WTC11 (cell line): ENCODE measurements at regions not wholly inside any gene's neighbourhood (a gene's known extent, or its start where the extent isn't known, plus 50 kb on each side); places are given as distances from the start of the nearest gene placed in this dataset.
A peak's percentile ranks its signal among the peaks of the same experiment; 100 is the strongest.

Experiments used
- ATAC-seq: fragments of 200-7000 bp; cut with Tn5 transposase; 2 replicates; pipeline ENCODE4 v1.10.0; 2021; ENCODE audit warnings: mild to moderate bottlenecking, moderate library complexity
- CTCF ChIA-PET: fragments of 300-600 bp; sonication (Branson Sonifier 250); formaldehyde crosslinking; loops from one replicate; lab custom pipeline; 2021; ENCODE audit warnings: antibody characterized with exemption; lab: Charles Lee
- POLR2A ChIA-PET: fragments of 350-600 bp; sonication (Branson Sonifier 250); formaldehyde crosslinking; loops from one replicate; lab custom pipeline; 2021; ENCODE audit warnings: antibody characterized with exemption; lab: Charles Lee
- DNase-seq: peaks from one replicate; pipeline ENCODE4 v3.0.0; 2021; ENCODE audit warnings: low spot score
- H3K27ac Mint-ChIP-seq: 2 replicates; pipeline ENCODE4 v1.8.0; 2021; ENCODE audit warnings: mixed read lengths
- H3K27me3 Mint-ChIP-seq: 2 replicates; pipeline ENCODE4 v1.8.0; 2021; ENCODE audit warnings: low read depth, mild to moderate bottlenecking, moderate library complexity, mixed read lengths
- H3K36me3 Mint-ChIP-seq: 2 replicates; pipeline ENCODE4 v1.8.0; 2021; ENCODE audit warnings: mixed read lengths
- H3K4me1 Mint-ChIP-seq: 2 replicates; pipeline ENCODE4 v1.8.0; 2022; ENCODE audit warnings: mixed read lengths
- H3K4me3 Mint-ChIP-seq: 2 replicates; pipeline ENCODE4 v1.8.0; 2021; ENCODE audit warnings: mild to moderate bottlenecking, moderate library complexity, mixed read lengths
- H3K9me3 Mint-ChIP-seq: 2 replicates; pipeline ENCODE4 v1.8.0; 2021; ENCODE audit warnings: mixed read lengths
- AFF4 ChIP-seq: sonication (generic); formaldehyde crosslinking; IDR thresholded peaks from 2 replicates; pipeline ENCODE4 v1.8.1; 2023; ENCODE audit warnings: mild to moderate bottlenecking, missing genetic modification reagents, borderline replicate concordance
- ATF3 ChIP-seq: sonication (generic); formaldehyde crosslinking; conservative IDR thresholded peaks from 2 replicates; pipeline ENCODE4 v1.8.1; 2022; ENCODE audit warnings: mild to moderate bottlenecking, missing genetic modification reagents
- CREB1 ChIP-seq: sonication (generic); formaldehyde crosslinking; IDR thresholded peaks from 2 replicates; pipeline ENCODE4 v1.8.0; 2023; ENCODE audit warnings: mild to moderate bottlenecking, missing genetic modification reagents
- CTCF ChIP-seq: fragments of 200-600 bp; IDR thresholded peaks from 2 replicates; pipeline ENCODE4 v1.8.0; 2022; ENCODE audit warnings: antibody characterized with exemption
- EMX1 ChIP-seq: fragments of 250-450 bp; sonication (Bioruptor Pico); IDR thresholded peaks from 2 replicates; pipeline ENCODE4 v1.8.0; 2021; ENCODE audit warnings: mild to moderate bottlenecking
- ESRRA ChIP-seq: sonication (generic); formaldehyde crosslinking; IDR thresholded peaks from 2 replicates; pipeline ENCODE4 v1.8.1; 2022; ENCODE audit warnings: mild to moderate bottlenecking, missing genetic modification reagents, borderline replicate concordance
- ETV6 ChIP-seq: sonication (generic); formaldehyde crosslinking; IDR thresholded peaks from 2 replicates; pipeline ENCODE4 v1.8.1; 2022; ENCODE audit warnings: mild to moderate bottlenecking, missing genetic modification reagents
- FOXP1 ChIP-seq: sonication (generic); formaldehyde crosslinking; IDR thresholded peaks from 2 replicates; pipeline ENCODE4 v1.8.0; 2022; ENCODE audit warnings: missing genetic modification reagents, mild to moderate bottlenecking, moderate library complexity, borderline replicate concordance
- FOXP4 ChIP-seq: sonication (generic); formaldehyde crosslinking; IDR thresholded peaks from 2 replicates; pipeline ENCODE4 v1.8.0; 2022; ENCODE audit warnings: mild to moderate bottlenecking, missing genetic modification reagents
- GABPB1 ChIP-seq: sonication (generic); formaldehyde crosslinking; IDR thresholded peaks from 2 replicates; pipeline ENCODE4 v1.8.1; 2023; ENCODE audit warnings: mild to moderate bottlenecking, missing genetic modification reagents
- GTF2I ChIP-seq: fragments of 250-450 bp; sonication (Bioruptor Pico); conservative IDR thresholded peaks from 2 replicates; pipeline ENCODE4 v1.4.0; 2021; ENCODE audit warnings: mild to moderate bottlenecking
- JUN ChIP-seq: sonication (generic); formaldehyde crosslinking; IDR thresholded peaks from 2 replicates; pipeline ENCODE4 v1.8.0; 2023; ENCODE audit warnings: mild to moderate bottlenecking, missing genetic modification reagents
- KAT7 ChIP-seq: sonication (generic); formaldehyde crosslinking; IDR thresholded peaks from 2 replicates; pipeline ENCODE4 v1.8.1; 2023; ENCODE audit warnings: missing genetic modification reagents, mild to moderate bottlenecking, borderline replicate concordance
- PREB ChIP-seq: sonication (generic); formaldehyde crosslinking; IDR thresholded peaks from 2 replicates; pipeline ENCODE4 v1.8.1; 2022; ENCODE audit warnings: mild to moderate bottlenecking, missing genetic modification reagents, moderate library complexity, borderline replicate concordance
- SP1 ChIP-seq: sonication (generic); formaldehyde crosslinking; conservative IDR thresholded peaks from 2 replicates; pipeline ENCODE4 v1.8.1; 2022; ENCODE audit warnings: missing genetic modification reagents
- ZBTB21 ChIP-seq: sonication (generic); formaldehyde crosslinking; IDR thresholded peaks from 2 replicates; pipeline ENCODE4 v1.8.1; 2023; ENCODE audit warnings: mild to moderate bottlenecking, missing genetic modification reagents, borderline replicate concordance
- ZNF317 ChIP-seq: sonication (generic); formaldehyde crosslinking; IDR thresholded peaks from 2 replicates; pipeline ENCODE4 v1.8.1; 2023; ENCODE audit warnings: low read depth, mild to moderate bottlenecking, moderate library complexity, missing genetic modification reagents, borderline replicate concordance

GRCh38 chr2:146642066-146642465, 1202.8 kb upstream of the ACVR2A start:
- peaks cover 62% of the 10 kb centered on the region for H3K36me3 Mint-ChIP-seq
- TF ChIP-seq KAT7 (CRISPR knock-in tag) (no peak), FOXP4 (no peak), JUN (CRISPR knock-in tag) (no peak), GTF2I (CRISPR knock-in tag) (no peak), FOXP1 (no peak; the same call in 1 of the 2 replicates), ETV6 (0 out of 2 replicates have a peak, but pooled peaks have one; percentile 33), ZNF317 (CRISPR knock-in tag) (0 out of 2 replicates have a peak, but pooled peaks have one; percentile 35)
- peaks cover 62% of the 10 kb centered on the region for H3K9me3 Mint-ChIP-seq
- H3K27me3 Mint-ChIP-seq, result no peaks in the 10 kb centered on the region; the same call in 1 of the 2 replicates
- ATAC-seq (peak; percentile 75), DNase-seq (peak; percentile 10)
- peaks cover 22% of the 10 kb centered on the region for H3K4me1 Mint-ChIP-seq
- no peak overlapping the region for H3K4me3 Mint-ChIP-seq
- POLR2A ChIA-PET, result no interaction called here
- no peak overlapping the region for H3K27ac Mint-ChIP-seq
- CTCF ChIA-PET, result interaction anchor here (1.4 kb wide), 1 partner anchor 101 kb away, joined by 3 read pairs; no protein-coding TSS in a partner anchor

- no peaks in the 10 kb centered on the region for H3K27me3 Mint-ChIP-seq
- ChIA-PET POLR2A (no interaction called here), CTCF (no interaction called here)
- H3K27ac Mint-ChIP-seq, result no peak overlapping the region
- DNase-seq, result no peak
- no peaks in the 10 kb centered on the region for H3K4me1 Mint-ChIP-seq
- no peak for ATAC-seq
- H3K36me3 Mint-ChIP-seq, result no peaks in the 10 kb centered on the region
- no peaks in the 10 kb centered on the region for H3K9me3 Mint-ChIP-seq
- H3K4me3 Mint-ChIP-seq, result no peak overlapping the region
- TF ChIP-seq SP1 (CRISPR knock-in tag), result no peak
- TF ChIP-seq AFF4 (CRISPR knock-in tag), result no peak
Observed at GRCh38 chr2:146634230-146635097, 1210.4 kb upstream of the ACVR2A start.

GRCh38 chr2:146633159-146633558, 1211.7 kb upstream of the ACVR2A start:
- Mint-ChIP-seq H3K4me1 (no peaks in the 10 kb centered on the region), H3K4me3 (no peak overlapping the region), H3K9me3 (peaks cover 3% of the 10 kb centered on the region; the same call in 1 of the 2 replicates), H3K36me3 (no peaks in the 10 kb centered on the region), H3K27ac (no peak overlapping the region), H3K27me3 (no peaks in the 10 kb centered on the region)
- CTCF ChIA-PET, result no interaction called here
- DNase-seq, result no peak
- ATAC-seq, result no peak
- POLR2A ChIA-PET, result no interaction called here
- TF ChIP-seq PREB (no peak), ATF3 (CRISPR knock-in tag) (no peak), AFF4 (CRISPR knock-in tag) (no peak), ZNF317 (CRISPR knock-in tag) (no peak), CTCF (no peak), GABPB1 (no peak), ESRRA (CRISPR knock-in tag) (no peak), CREB1 (no peak), ZBTB21 (CRISPR knock-in tag) (no peak), EMX1 (CRISPR knock-in tag) (no peak)
